Activated T-helper 2 cell treated with anti-CD3 and anti-CD28 coated beads, Interferon-gamma antibody, Interleukin-2, Interleukin-4, amounts not matched to agents 10 μg/mL and 5 μg/mL and 100 μg/mL, durations not matched to agents 14 hours and 24 hours and 36 hours (primary cell): ENCODE measurements at regions not wholly inside any gene's neighbourhood (a gene's known extent, or its start where the extent isn't known, plus 50 kb on each side); places are given as distances from the start of the nearest gene placed in this dataset.

ENCODE experiments used
- DNase-seq: peaks from one replicate; pipeline ENCODE4 v3.0.0; 2021; ENCODE audit warnings: low spot score
- H3K27ac Mint-ChIP-seq: one replicate; pipeline ENCODE4 v1.8.0; 2021; ENCODE audit warnings: mixed read lengths
- H3K27me3 Mint-ChIP-seq: one replicate; pipeline ENCODE4 v1.8.0; 2021; ENCODE audit warnings: low read depth, mixed read lengths
- H3K36me3 Mint-ChIP-seq: one replicate; pipeline ENCODE4 v1.8.0; 2021; ENCODE audit warnings: low read depth, mixed read lengths
- H3K4me1 Mint-ChIP-seq: one replicate; pipeline ENCODE4 v1.8.0; 2021; ENCODE audit warnings: low read depth, mixed read lengths
- H3K4me3 Mint-ChIP-seq: one replicate; pipeline ENCODE4 v1.8.0; 2021; ENCODE audit warnings: low read depth, mild to moderate bottlenecking, moderate library complexity, mixed read lengths
- H3K9me3 Mint-ChIP-seq: one replicate; pipeline ENCODE4 v1.8.0; 2021; ENCODE audit warnings: mixed read lengths
- intact Hi-C: fragments of 100-400 bp; cut with micrococcal nuclease; formaldehyde crosslinking; loops from one replicate; pipeline ENCODE4 v1.15.1; 2023

GRCh38 chr10:126722726-126723125 lies 52.2 kb upstream of the C10orf90 start:
- Mint-ChIP-seq H3K4me3 (no peak overlapping the region), H3K27ac (no peak overlapping the region), H3K27me3 (no peaks in the 10 kb centered on the region), H3K4me1 (no peaks in the 10 kb centered on the region), H3K36me3 (no peaks in the 10 kb centered on the region), H3K9me3 (no peaks in the 10 kb centered on the region)
- no peak for DNase-seq
- intact Hi-C loops = no loop called here

GRCh38 chr10:126723226-126723625 lies 52.7 kb upstream of the C10orf90 start:
- Mint-ChIP-seq H3K27ac (no peak overlapping the region), H3K4me3 (no peak overlapping the region), H3K36me3 (no peaks in the 10 kb centered on the region), H3K4me1 (no peaks in the 10 kb centered on the region), H3K9me3 (no peaks in the 10 kb centered on the region), H3K27me3 (no peaks in the 10 kb centered on the region)
- no peak for DNase-seq
- intact Hi-C loops = no loop called here

- Mint-ChIP-seq H3K36me3 (no peaks in the 10 kb centered on the region), H3K4me1 (no peaks in the 10 kb centered on the region), H3K4me3 (no peak overlapping the region), H3K9me3 (no peaks in the 10 kb centered on the region), H3K27ac (no peak overlapping the region), H3K27me3 (no peaks in the 10 kb centered on the region)
- no peak for DNase-seq
- intact Hi-C loops = no loop called here
Observed at GRCh38 chr10:126729314-126729870, 58.9 kb upstream of the C10orf90 start.

- no peak overlapping the region for H3K27ac Mint-ChIP-seq
- H3K4me3 Mint-ChIP-seq = no peak overlapping the region
- H3K4me1 Mint-ChIP-seq = no peaks in the 10 kb centered on the region
- DNase-seq = no peak
- no peaks in the 10 kb centered on the region for H3K9me3 Mint-ChIP-seq
- intact Hi-C loops = no loop called here
- no peaks in the 10 kb centered on the region for H3K27me3 Mint-ChIP-seq
- H3K36me3 Mint-ChIP-seq = no peaks in the 10 kb centered on the region
Observed at GRCh38 chr10:126730856-126731609, 60.5 kb upstream of the C10orf90 start.

GRCh38 chr10:126731610-126731990 lies 61.1 kb upstream of the C10orf90 start:
- no peak for DNase-seq
- no peak overlapping the region for H3K4me3 Mint-ChIP-seq
- intact Hi-C loops = no loop called here
- H3K27me3 Mint-ChIP-seq = no peaks in the 10 kb centered on the region
- no peaks in the 10 kb centered on the region for H3K4me1 Mint-ChIP-seq
- no peaks in the 10 kb centered on the region for H3K9me3 Mint-ChIP-seq
- H3K36me3 Mint-ChIP-seq = no peaks in the 10 kb centered on the region
- H3K27ac Mint-ChIP-seq = no peak overlapping the region

- Mint-ChIP-seq H3K4me3 (no peak overlapping the region), H3K36me3 (no peaks in the 10 kb centered on the region), H3K27ac (no peak overlapping the region), H3K4me1 (no peaks in the 10 kb centered on the region), H3K9me3 (no peaks in the 10 kb centered on the region), H3K27me3 (no peaks in the 10 kb centered on the region)
- intact Hi-C loops = no loop called here
- DNase-seq = no peak
Observed at GRCh38 chr10:126732308-126732707, 61.8 kb upstream of the C10orf90 start.

- H3K9me3 Mint-ChIP-seq = no peaks in the 10 kb centered on the region
Observed at GRCh38 chr10:126732868-126733267, 62.4 kb upstream of the C10orf90 start.

GRCh38 chr10:126734015-126734414 lies 63.5 kb upstream of the C10orf90 start:
- Mint-ChIP-seq H3K9me3 (no peaks in the 10 kb centered on the region), H3K27ac (no peak overlapping the region), H3K27me3 (no peaks in the 10 kb centered on the region), H3K36me3 (no peaks in the 10 kb centered on the region), H3K4me3 (no peak overlapping the region), H3K4me1 (no peaks in the 10 kb centered on the region)
- no peak for DNase-seq
- intact Hi-C loops = no loop called here

More at GRCh38 chr10:126732868-126733267, 62.4 kb upstream of the C10orf90 start:
- intact Hi-C loops = no loop called here
- no peak for DNase-seq
- H3K4me3 Mint-ChIP-seq = no peak overlapping the region
- no peaks in the 10 kb centered on the region for H3K4me1 Mint-ChIP-seq
- H3K27ac Mint-ChIP-seq = no peak overlapping the region
- no peaks in the 10 kb centered on the region for H3K36me3 Mint-ChIP-seq
- no peaks in the 10 kb centered on the region for H3K27me3 Mint-ChIP-seq

- Mint-ChIP-seq H3K9me3 (no peaks in the 10 kb centered on the region), H3K4me3 (no peak overlapping the region), H3K36me3 (no peaks in the 10 kb centered on the region), H3K4me1 (no peaks in the 10 kb centered on the region), H3K27me3 (no peaks in the 10 kb centered on the region), H3K27ac (no peak overlapping the region)
- DNase-seq = no peak
- intact Hi-C loops = no loop called here
Observed at GRCh38 chr10:126734967-126735366, 64.5 kb upstream of the C10orf90 start.

- no peak overlapping the region for H3K4me3 Mint-ChIP-seq
- no peaks in the 10 kb centered on the region for H3K36me3 Mint-ChIP-seq
- no peak overlapping the region for H3K27ac Mint-ChIP-seq
- DNase-seq = no peak
- no peaks in the 10 kb centered on the region for H3K9me3 Mint-ChIP-seq
- no peaks in the 10 kb centered on the region for H3K4me1 Mint-ChIP-seq
- intact Hi-C loops = no loop called here
- H3K27me3 Mint-ChIP-seq = no peaks in the 10 kb centered on the region
Observed at GRCh38 chr10:126736142-126736541, 65.6 kb upstream of the C10orf90 start.

- Mint-ChIP-seq H3K4me1 (no peaks in the 10 kb centered on the region), H3K27ac (no peak overlapping the region), H3K4me3 (no peak overlapping the region), H3K36me3 (no peaks in the 10 kb centered on the region), H3K27me3 (no peaks in the 10 kb centered on the region), H3K9me3 (no peaks in the 10 kb centered on the region)
- DNase-seq = no peak
- intact Hi-C loops = no loop called here
Observed at GRCh38 chr10:126736727-126737126, 66.2 kb upstream of the C10orf90 start.

GRCh38 chr10:126738001-126738400 lies 67.5 kb upstream of the C10orf90 start:
- H3K4me1 Mint-ChIP-seq = no peaks in the 10 kb centered on the region
- no peaks in the 10 kb centered on the region for H3K36me3 Mint-ChIP-seq
- intact Hi-C loops = no loop called here

GRCh38 chr10:126744571-126744970 lies 74.1 kb upstream of the C10orf90 start:
- no peak overlapping the region for H3K4me3 Mint-ChIP-seq
- H3K27me3 Mint-ChIP-seq = no peaks in the 10 kb centered on the region
- DNase-seq = no peak
- H3K36me3 Mint-ChIP-seq = no peaks in the 10 kb centered on the region
- no peaks in the 10 kb centered on the region for H3K4me1 Mint-ChIP-seq
- intact Hi-C loops = no loop called here
- H3K9me3 Mint-ChIP-seq = no peaks in the 10 kb centered on the region
- no peak overlapping the region for H3K27ac Mint-ChIP-seq

More at GRCh38 chr10:126738001-126738400, 67.5 kb upstream of the C10orf90 start:
- H3K4me3 Mint-ChIP-seq = no peak overlapping the region
- H3K27me3 Mint-ChIP-seq = no peaks in the 10 kb centered on the region
- DNase-seq = no peak
- no peaks in the 10 kb centered on the region for H3K9me3 Mint-ChIP-seq
- no peak overlapping the region for H3K27ac Mint-ChIP-seq
